GM12878 (cell line): ENCODE measurements at regions not wholly inside any gene's neighbourhood (a gene's known extent, or its start where the extent isn't known, plus 50 kb on each side); places are given as distances from the start of the nearest gene placed in this dataset.

ENCODE experiments used
- ATAC-seq: fragments of 200-7000 bp; cut with Tn5 transposase; 3 replicates; pipeline ENCODE4 v1.9.1; 2020; ENCODE audit warnings: mild to moderate bottlenecking, moderate library complexity
- BruUV-seq: library from RNA; stranded (reverse); fragments of 400-500 nt; replicated peaks from 2 replicates; lab custom pipeline; 2021; lab: Mats Ljungman, UMichigan
- CTCF ChIA-PET: fragments of 300-600 bp; sonication (Branson Sonifier 250); formaldehyde crosslinking; extraction: SDS; loops from one replicate; lab custom pipeline; 2021; ENCODE audit warnings: inconsistent platforms; lab: Yijun Ruan, JAX
- POLR2A ChIA-PET: fragments of 350-600 bp; formaldehyde crosslinking; extraction: SDS; loops from one replicate; lab custom pipeline; 2021; ENCODE audit warnings: inconsistent platforms; lab: Charles Lee
- RAD21 ChIA-PET: fragments of 300-600 bp; sonication (Branson Sonifier 250); formaldehyde crosslinking; loops from one replicate; lab custom pipeline; 2023; ENCODE audit warnings: antibody characterized with exemption; ENCODE audit not compliant: unreplicated experiment; lab: Charles Lee
- SMC1A ChIA-PET: fragments of 300-600 bp; sonication (Branson Sonifier 250); formaldehyde crosslinking; loops from one replicate; lab custom pipeline; 2023; ENCODE audit not compliant: unreplicated experiment, uncharacterized antibody; lab: Charles Lee
- DNase-seq: peaks from one replicate; pipeline ENCODE4 v3.0.0-alpha.2; 2011; ENCODE audit warnings: low read depth, low spot score
- FAIRE-seq: peaks from 3 replicates; lab custom pipeline; 2011; peaks lifted over from hg19 to GRCh38; lab: Jason Lieb, UNC
- H2AFZ ChIP-seq: 2 replicates; pipeline ENCODE4 v1.6.0; 2011; ENCODE audit warnings: low read depth, low read length, control low read depth; ENCODE audit not compliant: control insufficient read depth
- H3K27ac ChIP-seq: 2 replicates; pipeline ENCODE4 v1.5.1; 2011; ENCODE audit warnings: control low read depth; ENCODE audit not compliant: control insufficient read depth, insufficient read depth
- H3K27me3 ChIP-seq, 2 experiments: replicated peaks in 1 of 2; 2 replicates each; pipeline versions ENCODE4 v1.6.0 to v1.6.1; 2011; ENCODE audit warnings: low read length in 1 of 2; ENCODE audit not compliant: control insufficient read depth in 2 of 2, insufficient read depth in 2 of 2
- H3K36me3 ChIP-seq, 2 experiments: 2 replicates each; pipeline ENCODE4 v1.5.1; 2011; ENCODE audit warnings: low read length in 1 of 2; ENCODE audit not compliant: control insufficient read depth in 2 of 2, insufficient read depth in 2 of 2
- H3K4me1 ChIP-seq: 2 replicates; pipeline ENCODE4 v1.6.1; 2011; ENCODE audit warnings: mild to moderate bottlenecking, low read length, moderate library complexity, mixed read lengths; ENCODE audit not compliant: control insufficient read depth, insufficient read depth
- H3K4me2 ChIP-seq: 2 replicates; pipeline ENCODE4 v1.6.0; 2011; ENCODE audit warnings: control low read depth; ENCODE audit not compliant: control insufficient read depth, insufficient read depth
- H3K4me3 ChIP-seq: fragments of 200-600 bp; sonication (generic); 2 replicates; pipeline ENCODE4 v1.5.1; 2016
- H3K79me2 ChIP-seq: 2 replicates; pipeline ENCODE4 v1.6.0; 2011; ENCODE audit warnings: low read length; ENCODE audit not compliant: control insufficient read depth, insufficient read depth
- H3K9ac ChIP-seq: 2 replicates; pipeline ENCODE4 v1.8.0; 2011; ENCODE audit warnings: low read length, control low read depth, mixed read lengths; ENCODE audit not compliant: control insufficient read depth, insufficient read depth
- H3K9me3 ChIP-seq: replicated peaks from 3 replicates; pipeline ENCODE4 v1.5.1; 2011; ENCODE audit warnings: mild to moderate bottlenecking, low read length; ENCODE audit not compliant: control insufficient read depth, insufficient read depth
- H4K20me1 ChIP-seq: 2 replicates; pipeline ENCODE4 v1.6.0; 2011; ENCODE audit not compliant: control insufficient read depth, insufficient read depth
- BCL11A ChIP-seq: IDR thresholded peaks from 2 replicates; pipeline ENCODE4 v1.6.1; 2011; ENCODE audit warnings: low read depth, low read length
- CHD4 ChIP-seq: fragments of 200-600 bp; sonication (generic); IDR thresholded peaks from 2 replicates; pipeline ENCODE4 v1.6.1; 2016; ENCODE audit warnings: mild to moderate bottlenecking
- CTCF ChIP-seq, 3 experiments: IDR thresholded peaks in 2 of 3; conservative IDR thresholded peaks in 1 of 3; 2 replicates each; pipeline ENCODE4 v1.5.1; 2011; ENCODE audit warnings: low read depth in 3 of 3, low read length in 3 of 3, mild to moderate bottlenecking in 3 of 3, control low read depth in 2 of 3, moderate library complexity in 2 of 3, inconsistent platforms in 1 of 3, mixed read lengths in 1 of 3; ENCODE audit not compliant: control insufficient read depth in 2 of 3, insufficient read depth in 1 of 3; ENCODE audit errors: extremely low read depth in 1 of 3
- E4F1 ChIP-seq: fragments of 450-650 bp; IDR thresholded peaks from 2 replicates; pipeline ENCODE4 v1.6.1; 2018; ENCODE audit warnings: borderline replicate concordance, mild to moderate bottlenecking; ENCODE audit not compliant: partially characterized antibody
- EED ChIP-seq: sonication (generic); IDR thresholded peaks from 2 replicates; pipeline ENCODE4 v1.6.1; 2016; ENCODE audit warnings: antibody characterized with exemption, low read depth
- ESRRA ChIP-seq: IDR thresholded peaks from 2 replicates; pipeline ENCODE4 v1.6.1; 2012; ENCODE audit warnings: mild to moderate bottlenecking, low read length, improper control_type of control experiment
- EZH2 ChIP-seq: IDR thresholded peaks from 2 replicates; pipeline ENCODE4 v1.6.1; 2012; ENCODE audit warnings: low read depth, mild to moderate bottlenecking, control low read depth, inconsistent platforms, low read length, borderline replicate concordance; ENCODE audit not compliant: control insufficient read depth
- GATAD2B ChIP-seq: fragments of 450-650 bp; conservative IDR thresholded peaks from 2 replicates; pipeline ENCODE4 v1.6.1; 2017; ENCODE audit warnings: low read depth, mild to moderate bottlenecking, moderate library complexity
- HDGF ChIP-seq: fragments of 450-650 bp; IDR thresholded peaks from 2 replicates; pipeline ENCODE4 v1.6.1; 2016; ENCODE audit warnings: antibody characterized with exemption
- KAT2A ChIP-seq: conservative IDR thresholded peaks from 2 replicates; pipeline ENCODE4 v1.6.1; 2011; ENCODE audit warnings: low read depth, low read length; ENCODE audit not compliant: control insufficient read depth
- RBBP5 ChIP-seq: fragments of 200-600 bp; sonication (generic); conservative IDR thresholded peaks from 2 replicates; pipeline ENCODE4 v1.6.1; 2016
- STAT1 ChIP-seq: fragments of 450-650 bp; conservative IDR thresholded peaks from 2 replicates; pipeline ENCODE4 v1.6.1; 2014; ENCODE audit warnings: antibody characterized with exemption, mild to moderate bottlenecking
- STAT3 ChIP-seq: IDR thresholded peaks from 2 replicates; pipeline ENCODE4 v1.6.1; 2011; ENCODE audit warnings: low read depth, low read length, improper control_type of control experiment
- TAF1 ChIP-seq: IDR thresholded peaks from 2 replicates; pipeline ENCODE4 v1.6.1; 2011; ENCODE audit warnings: mild to moderate bottlenecking, low read depth, low read length, borderline replicate concordance
- TCF3 ChIP-seq: IDR thresholded peaks from 2 replicates; pipeline ENCODE4 v1.6.1; 2012; ENCODE audit warnings: low read depth, mild to moderate bottlenecking, low read length, borderline replicate concordance; ENCODE audit not compliant: insufficient read depth
- WGBS: methylation state at CpG from one replicate; pipeline ENCODE4 v1.1.6; 2016; ENCODE audit warnings: low lambda C conversion rate; ENCODE audit not compliant: insufficient replicate concordance, insufficient coverage; ENCODE audit errors: missing lambda C conversion rate; 5-methylcytosine and 5-hydroxymethylcytosine counted together
- in situ Hi-C: fragments of 300-500 bp; cut with MboI; formaldehyde crosslinking; loops from 9 replicates; pipeline ENCODE4 v1.14.3; 2018; ENCODE audit warnings: mixed read lengths
- intact Hi-C: fragments of 100-400 bp; cut with micrococcal nuclease; formaldehyde crosslinking; loops from one replicate; pipeline ENCODE4 v1.14.2; 2022; ENCODE audit not compliant: unreplicated experiment

GRCh38 chr5:110852541-110852940 is 113.7 kb downstream of the SLC25A46 start:
- ChIA-PET RAD21 (no interaction called here), CTCF (no interaction called here), SMC1A (no interaction called here), POLR2A (no interaction called here)
- no peak overlapping the region for H3K9ac ChIP-seq
- 36% methylated on average over 1 of the region's 1 CpG for WGBS
- no peaks in the 10 kb centered on the region for H3K36me3 ChIP-seq
- H3K27ac ChIP-seq = no peak overlapping the region
- DNase-seq = no peak
- no peaks in the 10 kb centered on the region for H4K20me1 ChIP-seq
- intact Hi-C loops (no loop called here), in situ Hi-C loops (no loop called here)
- ATAC-seq = no peak
- no peaks in the 10 kb centered on the region for H3K79me2 ChIP-seq
- no peaks in the 10 kb centered on the region for H3K9me3 ChIP-seq
- no TSS peak for BruUV-seq
- no peak overlapping the region for H3K4me3 ChIP-seq
- H3K4me1 ChIP-seq = peaks cover 4% of the 10 kb centered on the region; the same call in 1 of the 2 replicates
- FAIRE-seq = no peak
- H2AFZ ChIP-seq = no peak overlapping the region
- no peaks in the 10 kb centered on the region for H3K27me3 ChIP-seq
- TF ChIP-seq CHD4 (no peak), GATAD2B (no peak), RBBP5 (no peak)
- H3K4me2 ChIP-seq = no peak overlapping the region

GRCh38 chr5:110853267-110853666 is 114.5 kb downstream of the SLC25A46 start:
- no TSS peak for BruUV-seq
- H3K4me3 ChIP-seq = no peak overlapping the region
- no peak for ATAC-seq
- POLR2A ChIA-PET = no interaction called here
- in situ Hi-C loops = no loop called here
- no peaks in the 10 kb centered on the region for H3K79me2 ChIP-seq
- WGBS = 59% methylated on average over 3 of the region's 3 CpGs
- RAD21 ChIA-PET = no interaction called here
- SMC1A ChIA-PET = interaction anchor here (0.6 kb wide), 1 partner anchor 11 kb away, joined by 3 read pairs; no protein-coding TSS in a partner anchor
- no peaks in the 10 kb centered on the region for H3K36me3 ChIP-seq
- H3K4me2 ChIP-seq = no peak overlapping the region
- H3K4me1 ChIP-seq = peaks cover 4% of the 10 kb centered on the region; the same call in 1 of the 2 replicates
- no peak for FAIRE-seq
- intact Hi-C loops = no loop called here
- no peak overlapping the region for H3K9ac ChIP-seq
- H4K20me1 ChIP-seq = no peaks in the 10 kb centered on the region
- H3K9me3 ChIP-seq = no peaks in the 10 kb centered on the region
- no peak overlapping the region for H3K27ac ChIP-seq
- no peak overlapping the region for H2AFZ ChIP-seq
- no peak for DNase-seq
- no peaks in the 10 kb centered on the region for H3K27me3 ChIP-seq
- CTCF ChIA-PET = interaction anchor here (0.6 kb wide), 1 partner anchor 251 kb away, joined by 3 read pairs; no protein-coding TSS in a partner anchor
- TF ChIP-seq STAT1 (no peak), EZH2 (no peak), BCL11A (no peak), RBBP5 (no peak), KAT2A (no peak), CTCF (IDR thresholded peaks at IDR 0.05 in 2 of 3, conservative IDR thresholded peaks at IDR 0.05 in 1 of 3; ENCODE audit: control insufficient read depth in 2 of 3, extremely low read depth in 1 of 3, insufficient read depth in 1 of 3, low read depth in 3 of 3, low read length in 3 of 3) (no peak), EED (no peak), ESRRA (no peak), E4F1 (no peak), HDGF (no peak), TAF1 (no peak), TCF3 (no peak), STAT3 (no peak)
